WTC11 (cell line): ENCODE measurements at regions not wholly inside any gene's neighbourhood (a gene's known extent, or its start where the extent isn't known, plus 50 kb on each side); places are given as distances from the start of the nearest gene placed in this dataset.

Source experiments
- ATAC-seq: fragments of 200-7000 bp; cut with Tn5 transposase; 2 replicates; pipeline ENCODE4 v1.10.0; 2021; ENCODE audit warnings: mild to moderate bottlenecking, moderate library complexity
- CTCF ChIA-PET: fragments of 300-600 bp; sonication (Branson Sonifier 250); formaldehyde crosslinking; loops from one replicate; lab custom pipeline; 2021; ENCODE audit warnings: antibody characterized with exemption; lab: Charles Lee
- POLR2A ChIA-PET: fragments of 350-600 bp; sonication (Branson Sonifier 250); formaldehyde crosslinking; loops from one replicate; lab custom pipeline; 2021; ENCODE audit warnings: antibody characterized with exemption; lab: Charles Lee
- DNase-seq: peaks from one replicate; pipeline ENCODE4 v3.0.0; 2021; ENCODE audit warnings: low spot score
- H3K27ac Mint-ChIP-seq: 2 replicates; pipeline ENCODE4 v1.8.0; 2021; ENCODE audit warnings: mixed read lengths
- H3K27me3 Mint-ChIP-seq: 2 replicates; pipeline ENCODE4 v1.8.0; 2021; ENCODE audit warnings: low read depth, mild to moderate bottlenecking, moderate library complexity, mixed read lengths
- H3K36me3 Mint-ChIP-seq: 2 replicates; pipeline ENCODE4 v1.8.0; 2021; ENCODE audit warnings: mixed read lengths
- H3K4me1 Mint-ChIP-seq: 2 replicates; pipeline ENCODE4 v1.8.0; 2022; ENCODE audit warnings: mixed read lengths
- H3K4me3 Mint-ChIP-seq: 2 replicates; pipeline ENCODE4 v1.8.0; 2021; ENCODE audit warnings: mild to moderate bottlenecking, moderate library complexity, mixed read lengths
- H3K9me3 Mint-ChIP-seq: 2 replicates; pipeline ENCODE4 v1.8.0; 2021; ENCODE audit warnings: mixed read lengths
- ATF1 ChIP-seq: sonication (generic); formaldehyde crosslinking; IDR thresholded peaks from 2 replicates; pipeline ENCODE4 v1.8.1; 2023; ENCODE audit warnings: mild to moderate bottlenecking, moderate library complexity, missing genetic modification reagents
- FOXP1 ChIP-seq: sonication (generic); formaldehyde crosslinking; IDR thresholded peaks from 2 replicates; pipeline ENCODE4 v1.8.0; 2022; ENCODE audit warnings: missing genetic modification reagents, mild to moderate bottlenecking, moderate library complexity, borderline replicate concordance
- SP1 ChIP-seq: sonication (generic); formaldehyde crosslinking; conservative IDR thresholded peaks from 2 replicates; pipeline ENCODE4 v1.8.1; 2022; ENCODE audit warnings: missing genetic modification reagents
- TCF7 ChIP-seq: sonication (generic); formaldehyde crosslinking; IDR thresholded peaks from 2 replicates; pipeline ENCODE4 v1.8.0; 2022; ENCODE audit warnings: mild to moderate bottlenecking, low read depth, missing genetic modification reagents, moderate library complexity
- ZNF138 ChIP-seq: sonication (generic); formaldehyde crosslinking; conservative IDR thresholded peaks from 2 replicates; pipeline ENCODE4 v1.8.1; 2022; ENCODE audit warnings: mild to moderate bottlenecking, moderate library complexity, missing genetic modification reagents
- ZNF219 ChIP-seq: sonication (generic); formaldehyde crosslinking; IDR thresholded peaks from 2 replicates; pipeline ENCODE4 v1.8.0; 2023; ENCODE audit warnings: missing genetic modification reagents, mild to moderate bottlenecking, borderline replicate concordance
- ZNF232 ChIP-seq: sonication (generic); formaldehyde crosslinking; IDR thresholded peaks from 2 replicates; pipeline ENCODE4 v1.8.0; 2022; ENCODE audit warnings: mild to moderate bottlenecking, missing genetic modification reagents
- ZNF317 ChIP-seq: sonication (generic); formaldehyde crosslinking; IDR thresholded peaks from 2 replicates; pipeline ENCODE4 v1.8.1; 2023; ENCODE audit warnings: low read depth, mild to moderate bottlenecking, moderate library complexity, missing genetic modification reagents, borderline replicate concordance
- ZNF396 ChIP-seq: fragments of 250-450 bp; sonication (Bioruptor Pico); IDR thresholded peaks from 2 replicates; pipeline ENCODE4 v1.8.0; 2021; ENCODE audit warnings: mild to moderate bottlenecking, moderate library complexity, borderline replicate concordance
- ZNF423 ChIP-seq: fragments of 250-450 bp; sonication (Bioruptor Pico); IDR thresholded peaks from 2 replicates; pipeline ENCODE4 v2.1.2; 2022; ENCODE audit warnings: mild to moderate bottlenecking, moderate library complexity
- TF ChIP-seq, protein P1 (sequence below): sonication (generic); formaldehyde crosslinking; conservative IDR thresholded peaks from 2 replicates; pipeline ENCODE4 v1.8.1; 2022; ENCODE audit warnings: mild to moderate bottlenecking, missing genetic modification reagents
- TF ChIP-seq, protein P2 (sequence below): sonication (generic); formaldehyde crosslinking; IDR thresholded peaks from 2 replicates; pipeline ENCODE4 v1.8.1; 2023; ENCODE audit warnings: mild to moderate bottlenecking, missing genetic modification reagents, moderate library complexity
- TF ChIP-seq, protein P3 (sequence below): sonication (generic); formaldehyde crosslinking; IDR thresholded peaks from 2 replicates; pipeline ENCODE4 v1.8.1; 2023; ENCODE audit warnings: mild to moderate bottlenecking, moderate library complexity, missing genetic modification reagents
- TF ChIP-seq, protein P4 (sequence below): fragments of 250-450 bp; sonication (Bioruptor Pico); conservative IDR thresholded peaks from 2 replicates; pipeline ENCODE4 v1.9.0; 2021; ENCODE audit warnings: mild to moderate bottlenecking
- TF ChIP-seq, protein P5 (sequence below): sonication (generic); formaldehyde crosslinking; IDR thresholded peaks from 2 replicates; pipeline ENCODE4 v1.8.0; 2023; ENCODE audit warnings: missing genetic modification reagents
- TF ChIP-seq, protein P6 (sequence below): fragments of 250-450 bp; sonication (Bioruptor Pico); IDR thresholded peaks from 2 replicates; pipeline ENCODE4 v1.9.0; 2021; ENCODE audit warnings: mild to moderate bottlenecking
- TF ChIP-seq, protein P7 (sequence below): sonication (generic); formaldehyde crosslinking; IDR thresholded peaks from 2 replicates; pipeline ENCODE4 v1.8.0; 2023; ENCODE audit warnings: missing genetic modification reagents, mild to moderate bottlenecking, borderline replicate concordance
- TF ChIP-seq, protein P8 (sequence below): sonication (generic); formaldehyde crosslinking; IDR thresholded peaks from 2 replicates; pipeline ENCODE4 v1.8.1; 2023; ENCODE audit warnings: mild to moderate bottlenecking, missing genetic modification reagents
- TF ChIP-seq, protein P9 (sequence below): sonication (generic); formaldehyde crosslinking; IDR thresholded peaks from 2 replicates; pipeline ENCODE4 v1.8.1; 2022; ENCODE audit warnings: low read depth, mild to moderate bottlenecking, moderate library complexity, missing genetic modification reagents, borderline replicate concordance

DNA sequence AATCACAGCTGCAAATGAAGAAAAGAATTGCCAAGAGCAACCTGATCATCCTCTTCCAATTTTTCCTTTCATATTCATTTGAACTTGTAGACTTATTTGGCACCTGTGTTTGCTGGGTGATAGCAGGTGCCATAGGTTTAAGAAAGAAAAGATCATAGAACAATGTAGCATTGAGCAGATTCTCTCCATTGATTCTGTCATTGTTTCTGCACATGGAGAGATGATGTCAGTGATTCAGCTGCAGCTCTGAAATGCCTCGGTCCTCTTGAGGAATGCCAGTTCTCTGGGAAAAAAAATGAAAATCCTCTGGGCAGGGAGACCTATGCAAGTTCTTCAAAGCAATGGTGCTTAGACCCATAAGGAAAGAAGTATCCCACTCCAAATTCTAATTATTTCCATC is 418.1 kb upstream of the KLF4 start (continued):
- TF ChIP-seq TCF7 (CRISPR knock-in tag) (no peak), ZNF232 (no peak), ATF1 (no peak), SP1 (CRISPR knock-in tag) (no peak), ZNF423 (CRISPR knock-in tag) (no peak), ZNF396 (CRISPR knock-in tag) (no peak), ZNF317 (CRISPR knock-in tag) (no peak)
- TF ChIP-seq, protein P1, sequence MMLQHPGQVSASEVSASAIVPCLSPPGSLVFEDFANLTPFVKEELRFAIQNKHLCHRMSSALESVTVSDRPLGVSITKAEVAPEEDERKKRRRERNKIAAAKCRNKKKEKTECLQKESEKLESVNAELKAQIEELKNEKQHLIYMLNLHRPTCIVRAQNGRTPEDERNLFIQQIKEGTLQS (CRISPR knock-in tag): no peak
- TF ChIP-seq, protein P2, sequence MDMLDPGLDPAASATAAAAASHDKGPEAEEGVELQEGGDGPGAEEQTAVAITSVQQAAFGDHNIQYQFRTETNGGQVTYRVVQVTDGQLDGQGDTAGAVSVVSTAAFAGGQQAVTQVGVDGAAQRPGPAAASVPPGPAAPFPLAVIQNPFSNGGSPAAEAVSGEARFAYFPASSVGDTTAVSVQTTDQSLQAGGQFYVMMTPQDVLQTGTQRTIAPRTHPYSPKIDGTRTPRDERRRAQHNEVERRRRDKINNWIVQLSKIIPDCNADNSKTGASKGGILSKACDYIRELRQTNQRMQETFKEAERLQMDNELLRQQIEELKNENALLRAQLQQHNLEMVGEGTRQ (CRISPR knock-in tag): no peak
- TF ChIP-seq, protein P3, sequence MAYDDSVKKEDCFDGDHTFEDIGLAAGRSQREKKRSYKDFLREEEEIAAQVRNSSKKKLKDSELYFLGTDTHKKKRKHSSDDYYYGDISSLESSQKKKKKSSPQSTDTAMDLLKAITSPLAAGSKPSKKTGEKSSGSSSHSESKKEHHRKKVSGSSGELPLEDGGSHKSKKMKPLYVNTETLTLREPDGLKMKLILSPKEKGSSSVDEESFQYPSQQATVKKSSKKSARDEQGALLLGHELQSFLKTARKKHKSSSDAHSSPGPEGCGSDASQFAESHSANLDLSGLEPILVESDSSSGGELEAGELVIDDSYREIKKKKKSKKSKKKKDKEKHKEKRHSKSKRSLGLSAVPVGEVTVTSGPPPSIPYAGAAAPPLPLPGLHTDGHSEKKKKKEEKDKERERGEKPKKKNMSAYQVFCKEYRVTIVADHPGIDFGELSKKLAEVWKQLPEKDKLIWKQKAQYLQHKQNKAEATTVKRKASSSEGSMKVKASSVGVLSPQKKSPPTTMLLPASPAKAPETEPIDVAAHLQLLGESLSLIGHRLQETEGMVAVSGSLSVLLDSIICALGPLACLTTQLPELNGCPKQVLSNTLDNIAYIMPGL: no peak
- TF ChIP-seq, protein P4, sequence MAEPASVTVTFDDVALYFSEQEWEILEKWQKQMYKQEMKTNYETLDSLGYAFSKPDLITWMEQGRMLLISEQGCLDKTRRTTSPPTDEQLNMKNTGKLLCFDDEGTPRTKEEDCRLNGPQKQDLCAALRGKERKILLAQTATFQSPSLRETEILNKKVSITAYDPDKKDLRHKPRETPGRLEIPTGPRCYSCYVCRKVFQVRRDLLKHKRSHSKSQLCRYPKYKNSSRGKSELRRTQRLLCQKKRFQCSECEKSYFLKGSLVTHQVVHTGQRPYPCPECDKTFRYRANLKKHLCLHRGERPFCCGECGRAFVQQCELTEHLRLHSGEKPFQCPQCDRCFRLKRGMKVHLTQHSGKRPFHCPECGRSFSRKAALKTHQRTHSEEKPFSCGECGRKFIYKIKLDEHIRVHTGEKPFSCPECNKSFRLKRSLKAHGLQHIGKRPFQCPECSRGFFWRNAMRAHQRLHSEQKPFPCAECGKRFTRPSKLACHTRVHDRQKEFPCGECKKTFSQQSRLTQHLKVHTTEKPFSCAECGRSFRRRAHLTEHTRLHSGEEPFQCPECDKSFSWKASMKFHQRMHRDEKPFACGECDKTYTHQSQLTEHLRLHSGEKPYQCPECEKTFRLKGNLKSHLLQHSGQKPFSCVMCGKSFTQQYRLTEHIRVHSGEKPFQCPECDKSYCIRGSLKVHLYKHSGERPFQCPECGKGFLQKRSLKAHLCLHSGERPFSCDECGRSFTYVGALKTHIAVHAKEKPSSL: no peak
- TF ChIP-seq, protein P5, sequence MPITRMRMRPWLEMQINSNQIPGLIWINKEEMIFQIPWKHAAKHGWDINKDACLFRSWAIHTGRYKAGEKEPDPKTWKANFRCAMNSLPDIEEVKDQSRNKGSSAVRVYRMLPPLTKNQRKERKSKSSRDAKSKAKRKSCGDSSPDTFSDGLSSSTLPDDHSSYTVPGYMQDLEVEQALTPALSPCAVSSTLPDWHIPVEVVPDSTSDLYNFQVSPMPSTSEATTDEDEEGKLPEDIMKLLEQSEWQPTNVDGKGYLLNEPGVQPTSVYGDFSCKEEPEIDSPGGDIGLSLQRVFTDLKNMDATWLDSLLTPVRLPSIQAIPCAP: no peak

DNA sequence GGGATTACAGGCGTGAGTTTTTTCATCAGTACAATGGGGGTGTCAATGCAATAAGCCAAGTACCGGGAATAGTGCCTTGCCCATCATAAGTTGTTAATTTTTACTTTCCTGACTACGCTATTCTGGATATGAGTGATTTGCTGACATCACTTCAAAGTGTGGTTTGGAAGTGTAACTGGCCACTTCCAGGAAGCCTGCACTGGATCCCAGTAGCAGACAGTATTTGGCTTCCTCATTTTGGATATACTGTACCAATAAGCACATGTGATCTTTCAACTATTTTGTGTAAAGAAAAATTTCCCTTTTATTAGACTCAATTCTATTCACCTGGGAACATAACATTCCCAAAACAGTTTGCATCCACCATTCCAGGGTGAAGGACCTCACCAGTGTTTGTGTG is 417.7 kb upstream of the KLF4 start:
- ChIA-PET POLR2A (no interaction called here), CTCF (interaction anchor here (0.6 kb wide), 1 partner anchor 14 kb away, joined by 4 read pairs; no protein-coding TSS in a partner anchor)
- H3K4me3 Mint-ChIP-seq: no peak overlapping the region
- H3K9me3 Mint-ChIP-seq: peaks cover 15% of the 10 kb centered on the region
- H3K27ac Mint-ChIP-seq: no peak overlapping the region
- peaks cover 7% of the 10 kb centered on the region for H3K4me1 Mint-ChIP-seq
- DNase-seq: no peak
- peaks cover 4% of the 10 kb centered on the region; the same call in 1 of the 2 replicates for H3K36me3 Mint-ChIP-seq
- TF ChIP-seq, protein P6, sequence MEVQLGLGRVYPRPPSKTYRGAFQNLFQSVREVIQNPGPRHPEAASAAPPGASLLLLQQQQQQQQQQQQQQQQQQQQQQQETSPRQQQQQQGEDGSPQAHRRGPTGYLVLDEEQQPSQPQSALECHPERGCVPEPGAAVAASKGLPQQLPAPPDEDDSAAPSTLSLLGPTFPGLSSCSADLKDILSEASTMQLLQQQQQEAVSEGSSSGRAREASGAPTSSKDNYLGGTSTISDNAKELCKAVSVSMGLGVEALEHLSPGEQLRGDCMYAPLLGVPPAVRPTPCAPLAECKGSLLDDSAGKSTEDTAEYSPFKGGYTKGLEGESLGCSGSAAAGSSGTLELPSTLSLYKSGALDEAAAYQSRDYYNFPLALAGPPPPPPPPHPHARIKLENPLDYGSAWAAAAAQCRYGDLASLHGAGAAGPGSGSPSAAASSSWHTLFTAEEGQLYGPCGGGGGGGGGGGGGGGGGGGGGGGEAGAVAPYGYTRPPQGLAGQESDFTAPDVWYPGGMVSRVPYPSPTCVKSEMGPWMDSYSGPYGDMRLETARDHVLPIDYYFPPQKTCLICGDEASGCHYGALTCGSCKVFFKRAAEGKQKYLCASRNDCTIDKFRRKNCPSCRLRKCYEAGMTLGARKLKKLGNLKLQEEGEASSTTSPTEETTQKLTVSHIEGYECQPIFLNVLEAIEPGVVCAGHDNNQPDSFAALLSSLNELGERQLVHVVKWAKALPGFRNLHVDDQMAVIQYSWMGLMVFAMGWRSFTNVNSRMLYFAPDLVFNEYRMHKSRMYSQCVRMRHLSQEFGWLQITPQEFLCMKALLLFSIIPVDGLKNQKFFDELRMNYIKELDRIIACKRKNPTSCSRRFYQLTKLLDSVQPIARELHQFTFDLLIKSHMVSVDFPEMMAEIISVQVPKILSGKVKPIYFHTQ (CRISPR knock-in tag): no peak
- no peak for TF ChIP-seq ZNF219 (CRISPR knock-in tag)
- TF ChIP-seq, protein P7, sequence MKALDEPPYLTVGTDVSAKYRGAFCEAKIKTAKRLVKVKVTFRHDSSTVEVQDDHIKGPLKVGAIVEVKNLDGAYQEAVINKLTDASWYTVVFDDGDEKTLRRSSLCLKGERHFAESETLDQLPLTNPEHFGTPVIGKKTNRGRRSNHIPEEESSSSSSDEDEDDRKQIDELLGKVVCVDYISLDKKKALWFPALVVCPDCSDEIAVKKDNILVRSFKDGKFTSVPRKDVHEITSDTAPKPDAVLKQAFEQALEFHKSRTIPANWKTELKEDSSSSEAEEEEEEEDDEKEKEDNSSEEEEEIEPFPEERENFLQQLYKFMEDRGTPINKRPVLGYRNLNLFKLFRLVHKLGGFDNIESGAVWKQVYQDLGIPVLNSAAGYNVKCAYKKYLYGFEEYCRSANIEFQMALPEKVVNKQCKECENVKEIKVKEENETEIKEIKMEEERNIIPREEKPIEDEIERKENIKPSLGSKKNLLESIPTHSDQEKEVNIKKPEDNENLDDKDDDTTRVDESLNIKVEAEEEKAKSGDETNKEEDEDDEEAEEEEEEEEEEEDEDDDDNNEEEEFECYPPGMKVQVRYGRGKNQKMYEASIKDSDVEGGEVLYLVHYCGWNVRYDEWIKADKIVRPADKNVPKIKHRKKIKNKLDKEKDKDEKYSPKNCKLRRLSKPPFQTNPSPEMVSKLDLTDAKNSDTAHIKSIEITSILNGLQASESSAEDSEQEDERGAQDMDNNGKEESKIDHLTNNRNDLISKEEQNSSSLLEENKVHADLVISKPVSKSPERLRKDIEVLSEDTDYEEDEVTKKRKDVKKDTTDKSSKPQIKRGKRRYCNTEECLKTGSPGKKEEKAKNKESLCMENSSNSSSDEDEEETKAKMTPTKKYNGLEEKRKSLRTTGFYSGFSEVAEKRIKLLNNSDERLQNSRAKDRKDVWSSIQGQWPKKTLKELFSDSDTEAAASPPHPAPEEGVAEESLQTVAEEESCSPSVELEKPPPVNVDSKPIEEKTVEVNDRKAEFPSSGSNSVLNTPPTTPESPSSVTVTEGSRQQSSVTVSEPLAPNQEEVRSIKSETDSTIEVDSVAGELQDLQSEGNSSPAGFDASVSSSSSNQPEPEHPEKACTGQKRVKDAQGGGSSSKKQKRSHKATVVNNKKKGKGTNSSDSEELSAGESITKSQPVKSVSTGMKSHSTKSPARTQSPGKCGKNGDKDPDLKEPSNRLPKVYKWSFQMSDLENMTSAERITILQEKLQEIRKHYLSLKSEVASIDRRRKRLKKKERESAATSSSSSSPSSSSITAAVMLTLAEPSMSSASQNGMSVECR (CRISPR knock-in tag): no peak
- TF ChIP-seq ZNF138 (CRISPR knock-in tag): no peak
- no peak for TF ChIP-seq FOXP1 (CRISPR knock-in tag)
- TF ChIP-seq, protein P8, sequence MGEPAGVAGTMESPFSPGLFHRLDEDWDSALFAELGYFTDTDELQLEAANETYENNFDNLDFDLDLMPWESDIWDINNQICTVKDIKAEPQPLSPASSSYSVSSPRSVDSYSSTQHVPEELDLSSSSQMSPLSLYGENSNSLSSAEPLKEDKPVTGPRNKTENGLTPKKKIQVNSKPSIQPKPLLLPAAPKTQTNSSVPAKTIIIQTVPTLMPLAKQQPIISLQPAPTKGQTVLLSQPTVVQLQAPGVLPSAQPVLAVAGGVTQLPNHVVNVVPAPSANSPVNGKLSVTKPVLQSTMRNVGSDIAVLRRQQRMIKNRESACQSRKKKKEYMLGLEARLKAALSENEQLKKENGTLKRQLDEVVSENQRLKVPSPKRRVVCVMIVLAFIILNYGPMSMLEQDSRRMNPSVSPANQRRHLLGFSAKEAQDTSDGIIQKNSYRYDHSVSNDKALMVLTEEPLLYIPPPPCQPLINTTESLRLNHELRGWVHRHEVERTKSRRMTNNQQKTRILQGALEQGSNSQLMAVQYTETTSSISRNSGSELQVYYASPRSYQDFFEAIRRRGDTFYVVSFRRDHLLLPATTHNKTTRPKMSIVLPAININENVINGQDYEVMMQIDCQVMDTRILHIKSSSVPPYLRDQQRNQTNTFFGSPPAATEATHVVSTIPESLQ: no peak
- TF ChIP-seq, protein P9, sequence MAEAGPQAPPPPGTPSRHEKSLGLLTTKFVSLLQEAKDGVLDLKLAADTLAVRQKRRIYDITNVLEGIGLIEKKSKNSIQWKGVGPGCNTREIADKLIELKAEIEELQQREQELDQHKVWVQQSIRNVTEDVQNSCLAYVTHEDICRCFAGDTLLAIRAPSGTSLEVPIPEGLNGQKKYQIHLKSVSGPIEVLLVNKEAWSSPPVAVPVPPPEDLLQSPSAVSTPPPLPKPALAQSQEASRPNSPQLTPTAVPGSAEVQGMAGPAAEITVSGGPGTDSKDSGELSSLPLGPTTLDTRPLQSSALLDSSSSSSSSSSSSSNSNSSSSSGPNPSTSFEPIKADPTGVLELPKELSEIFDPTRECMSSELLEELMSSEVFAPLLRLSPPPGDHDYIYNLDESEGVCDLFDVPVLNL (CRISPR knock-in tag): no peak
- no peaks in the 10 kb centered on the region for H3K27me3 Mint-ChIP-seq
- ATAC-seq: no peak
